ENCODE measurements at regions not wholly inside any gene's neighbourhood (a gene's known extent, or its start where the extent isn't known, plus 50 kb on each side); places are given as distances from the start of the nearest gene placed in this dataset.

DNA sequence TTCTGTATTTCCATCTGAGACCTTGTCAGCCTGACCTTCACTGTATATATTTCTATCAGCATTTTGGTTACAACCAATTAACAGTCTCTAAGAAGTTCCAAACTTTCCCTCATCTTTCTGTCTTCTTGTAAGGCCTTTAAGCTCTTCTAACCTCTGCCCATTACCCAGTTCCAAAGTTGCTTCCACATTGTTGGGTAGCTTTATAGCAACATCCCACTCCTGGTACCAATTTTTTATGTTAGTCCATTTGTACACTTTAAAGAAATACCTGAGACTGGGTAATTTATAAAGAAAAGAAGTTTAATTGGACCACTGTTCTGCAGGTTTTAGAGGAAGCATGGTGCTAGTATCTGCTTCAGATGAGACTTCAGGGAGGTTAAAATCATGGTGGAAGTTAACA is 1979.7 kb upstream of the RAG2 start:
- Histone ChIP-seq H3K79me2 (ENCODE audit: insufficient read depth, low read length) (no peaks in the 10 kb centered on the region), H3K36me3 (replicated peaks in 1 of 2; ENCODE audit: control insufficient read depth in 1 of 2, insufficient read depth in 2 of 2, low read length in 2 of 2) (no peaks in the 10 kb centered on the region), H3K9me3 (ENCODE audit: low read length) (peaks cover 65% of the 10 kb centered on the region), H4K20me1 (ENCODE audit: insufficient read depth, low read length) (no peaks in the 10 kb centered on the region), H3K4me1 (ENCODE audit: insufficient read depth, low read length) (no peaks in the 10 kb centered on the region), H3K4me2 (ENCODE audit: low read depth, low read length) (no peak overlapping the region), H3K9ac (ENCODE audit: insufficient read depth, low read depth, low read length) (no peak overlapping the region), H3K27ac (ENCODE audit: extremely low read length, insufficient read depth, low read length) (no peak overlapping the region), H2AFZ (ENCODE audit: low read length) (no peak overlapping the region), H3K4me3 (replicated peaks in 1 of 3; ENCODE audit: insufficient read depth in 1 of 3, low read depth in 2 of 3, low read length in 3 of 3) (no peak overlapping the region), H3K27me3 (ENCODE audit: control insufficient read depth in 1 of 2, insufficient read depth in 2 of 2, low read length in 2 of 2) (no peaks in the 10 kb centered on the region)
- ChIA-PET POLR2A (no interaction called here), CTCF (ENCODE audit: low intra/inter-chr PET ratio, low total read pairs) (no interaction called here)
- intact Hi-C loops (cut with micrococcal nuclease; ENCODE audit: unreplicated experiment) (no loop called here), in situ Hi-C loops (cut with HindIII; ENCODE audit: extremely low pct_ligation_motif_present, low pct_unique_long_range_greater_than_20kb) (no loop called here)
- FAIRE-seq (no peak), ATAC-seq (no peak), DNase-seq (ENCODE audit: low spot score) (no peak)
- BruUV-seq (replicated peaks): no TSS peak
- no peak for TF ChIP-seq ZFY (CRISPR knock-in tag; IDR thresholded peaks at IDR 0.05)
- TF ChIP-seq ZNF749 (CRISPR knock-in tag; IDR thresholded peaks at IDR 0.05; ENCODE audit: borderline replicate concordance): no peak
- TF ChIP-seq, protein P1, sequence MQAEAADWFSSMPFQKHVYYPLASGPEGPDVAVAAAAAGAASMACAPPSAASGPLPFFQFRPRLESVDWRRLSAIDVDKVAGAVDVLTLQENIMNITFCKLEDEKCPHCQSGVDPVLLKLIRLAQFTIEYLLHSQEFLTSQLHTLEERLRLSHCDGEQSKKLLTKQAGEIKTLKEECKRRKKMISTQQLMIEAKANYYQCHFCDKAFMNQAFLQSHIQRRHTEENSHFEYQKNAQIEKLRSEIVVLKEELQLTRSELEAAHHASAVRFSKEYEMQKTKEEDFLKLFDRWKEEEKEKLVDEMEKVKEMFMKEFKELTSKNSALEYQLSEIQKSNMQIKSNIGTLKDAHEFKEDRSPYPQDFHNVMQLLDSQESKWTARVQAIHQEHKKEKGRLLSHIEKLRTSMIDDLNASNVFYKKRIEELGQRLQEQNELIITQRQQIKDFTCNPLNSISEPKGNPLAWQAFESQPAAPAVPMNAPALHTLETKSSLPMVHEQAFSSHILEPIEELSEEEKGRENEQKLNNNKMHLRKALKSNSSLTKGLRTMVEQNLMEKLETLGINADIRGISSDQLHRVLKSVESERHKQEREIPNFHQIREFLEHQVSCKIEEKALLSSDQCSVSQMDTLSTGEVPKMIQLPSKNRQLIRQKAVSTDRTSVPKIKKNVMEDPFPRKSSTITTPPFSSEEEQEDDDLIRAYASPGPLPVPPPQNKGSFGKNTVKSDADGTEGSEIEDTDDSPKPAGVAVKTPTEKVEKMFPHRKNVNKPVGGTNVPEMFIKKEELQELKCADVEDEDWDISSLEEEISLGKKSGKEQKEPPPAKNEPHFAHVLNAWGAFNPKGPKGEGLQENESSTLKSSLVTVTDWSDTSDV (CRISPR knock-in tag; IDR thresholded peaks at IDR 0.05): no peak
- no peak for TF ChIP-seq CBFB (CRISPR knock-in tag; IDR thresholded peaks at IDR 0.05)

DNA sequence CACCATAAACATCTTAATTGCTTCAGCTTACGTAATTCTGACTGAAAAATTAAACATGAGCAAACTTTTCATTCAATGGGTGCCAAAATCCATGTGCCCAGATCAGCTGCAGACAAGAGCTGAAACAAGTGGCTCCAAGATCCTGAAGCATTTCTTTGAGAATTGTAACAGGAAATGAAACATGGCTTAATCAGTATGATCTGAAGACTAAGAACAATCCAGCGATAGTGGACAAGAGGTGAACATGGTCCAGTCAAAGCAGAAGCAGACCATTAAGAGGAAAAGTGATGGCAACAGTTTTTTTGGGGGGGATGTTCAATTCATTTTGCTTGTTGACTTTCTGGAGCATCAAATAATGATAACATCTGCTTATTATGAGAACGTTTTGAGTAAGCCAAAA is 1964.5 kb upstream of the RAG2 start:
- FAIRE-seq (no peak), ATAC-seq (no peak), DNase-seq (ENCODE audit: low spot score) (no peak)
- no peak overlapping the region for H2AFZ ChIP-seq (ENCODE audit: low read length)
- intact Hi-C loops (cut with micrococcal nuclease; ENCODE audit: unreplicated experiment) (no loop called here), in situ Hi-C loops (cut with HindIII; ENCODE audit: extremely low pct_ligation_motif_present, low pct_unique_long_range_greater_than_20kb) (no loop called here)
- no peaks in the 10 kb centered on the region for H3K27me3 ChIP-seq (ENCODE audit: control insufficient read depth in 1 of 2, insufficient read depth in 2 of 2, low read length in 2 of 2)
- H3K9me3 ChIP-seq (ENCODE audit: low read length): peaks cover 31% of the 10 kb centered on the region
- CTCF ChIA-PET (ENCODE audit: low intra/inter-chr PET ratio, low total read pairs): no interaction called here
- no peaks in the 10 kb centered on the region for H4K20me1 ChIP-seq (ENCODE audit: insufficient read depth, low read length)
- no peak overlapping the region for H3K9ac ChIP-seq (ENCODE audit: insufficient read depth, low read depth, low read length)
- no peak overlapping the region for H3K4me2 ChIP-seq (ENCODE audit: low read depth, low read length)
- no TSS peak for BruUV-seq (replicated peaks)
- WGBS (ENCODE audit: low lambda C conversion rate): 0% methylated on average over 3 of the region's 3 CpGs
- H3K36me3 ChIP-seq (replicated peaks in 1 of 2; ENCODE audit: control insufficient read depth in 1 of 2, insufficient read depth in 2 of 2, low read length in 2 of 2): no peaks in the 10 kb centered on the region
- H3K27ac ChIP-seq (ENCODE audit: extremely low read length, insufficient read depth, low read length): no peak overlapping the region
- POLR2A ChIA-PET: no interaction called here
- no peak overlapping the region for H3K4me3 ChIP-seq (replicated peaks in 1 of 3; ENCODE audit: insufficient read depth in 1 of 3, low read depth in 2 of 3, low read length in 3 of 3)
- H3K79me2 ChIP-seq (ENCODE audit: insufficient read depth, low read length): no peaks in the 10 kb centered on the region
- no peaks in the 10 kb centered on the region for H3K4me1 ChIP-seq (ENCODE audit: insufficient read depth, low read length)
- TF ChIP-seq, protein P2, sequence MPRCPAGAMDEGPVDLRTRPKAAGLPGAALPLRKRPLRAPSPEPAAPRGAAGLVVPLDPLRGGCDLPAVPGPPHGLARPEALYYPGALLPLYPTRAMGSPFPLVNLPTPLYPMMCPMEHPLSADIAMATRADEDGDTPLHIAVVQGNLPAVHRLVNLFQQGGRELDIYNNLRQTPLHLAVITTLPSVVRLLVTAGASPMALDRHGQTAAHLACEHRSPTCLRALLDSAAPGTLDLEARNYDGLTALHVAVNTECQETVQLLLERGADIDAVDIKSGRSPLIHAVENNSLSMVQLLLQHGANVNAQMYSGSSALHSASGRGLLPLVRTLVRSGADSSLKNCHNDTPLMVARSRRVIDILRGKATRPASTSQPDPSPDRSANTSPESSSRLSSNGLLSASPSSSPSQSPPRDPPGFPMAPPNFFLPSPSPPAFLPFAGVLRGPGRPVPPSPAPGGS (CRISPR knock-in tag; IDR thresholded peaks at IDR 0.05): no peak
- TF ChIP-seq KDM5A (IDR thresholded peaks at IDR 0.05; ENCODE audit: borderline replicate concordance, low read length) (no peak), LCORL (IDR thresholded peaks at IDR 0.05) (no peak), LCORL (CRISPR knock-in tag; IDR thresholded peaks at IDR 0.05) (no peak), ISX (CRISPR knock-in tag; conservative IDR thresholded peaks at IDR 0.05) (no peak), JARID2 (CRISPR knock-in tag; IDR thresholded peaks at IDR 0.05; ENCODE audit: insufficient replicate concordance) (no peak), EED (CRISPR knock-in tag; IDR thresholded peaks at IDR 0.05) (no peak), JUNB (CRISPR knock-in tag; IDR thresholded peaks at IDR 0.05; ENCODE audit: borderline replicate concordance) (no peak)
- TF ChIP-seq, protein P3, sequence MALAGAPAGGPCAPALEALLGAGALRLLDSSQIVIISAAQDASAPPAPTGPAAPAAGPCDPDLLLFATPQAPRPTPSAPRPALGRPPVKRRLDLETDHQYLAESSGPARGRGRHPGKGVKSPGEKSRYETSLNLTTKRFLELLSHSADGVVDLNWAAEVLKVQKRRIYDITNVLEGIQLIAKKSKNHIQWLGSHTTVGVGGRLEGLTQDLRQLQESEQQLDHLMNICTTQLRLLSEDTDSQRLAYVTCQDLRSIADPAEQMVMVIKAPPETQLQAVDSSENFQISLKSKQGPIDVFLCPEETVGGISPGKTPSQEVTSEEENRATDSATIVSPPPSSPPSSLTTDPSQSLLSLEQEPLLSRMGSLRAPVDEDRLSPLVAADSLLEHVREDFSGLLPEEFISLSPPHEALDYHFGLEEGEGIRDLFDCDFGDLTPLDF (CRISPR knock-in tag; IDR thresholded peaks at IDR 0.05): no peak
- TF ChIP-seq, protein P4, sequence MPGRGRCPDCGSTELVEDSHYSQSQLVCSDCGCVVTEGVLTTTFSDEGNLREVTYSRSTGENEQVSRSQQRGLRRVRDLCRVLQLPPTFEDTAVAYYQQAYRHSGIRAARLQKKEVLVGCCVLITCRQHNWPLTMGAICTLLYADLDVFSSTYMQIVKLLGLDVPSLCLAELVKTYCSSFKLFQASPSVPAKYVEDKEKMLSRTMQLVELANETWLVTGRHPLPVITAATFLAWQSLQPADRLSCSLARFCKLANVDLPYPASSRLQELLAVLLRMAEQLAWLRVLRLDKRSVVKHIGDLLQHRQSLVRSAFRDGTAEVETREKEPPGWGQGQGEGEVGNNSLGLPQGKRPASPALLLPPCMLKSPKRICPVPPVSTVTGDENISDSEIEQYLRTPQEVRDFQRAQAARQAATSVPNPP (CRISPR knock-in tag; IDR thresholded peaks at IDR 0.05): no peak

Measured in HepG2 (cell line).